ENCODE measurements at regions not wholly inside any gene's neighbourhood (a gene's known extent, or its start where the extent isn't known, plus 50 kb on each side); places are given as distances from the start of the nearest gene placed in this dataset.
"Not testable (repeated sequence)": the region's sequence is repeated elsewhere in the genome, so short reads cannot be mapped to it uniquely, and the experiment has no call there.

- no peak overlapping the region for H3K27ac ChIP-seq
- H3K27me3 ChIP-seq (replicated peaks), result no peaks in the 10 kb centered on the region
- no peak for TF ChIP-seq CTCF (IDR thresholded peaks at IDR 0.05; ENCODE audit: low read depth, low read length, missing control alignments)
- in situ Hi-C loops (cut with HindIII; ENCODE audit: low pct_ligation_motif_present, low sequenced_read_pairs), result no loop called here
- no peaks in the 10 kb centered on the region for H3K36me3 ChIP-seq (replicated peaks)
- H3K4me3 ChIP-seq (ENCODE audit: low read depth, low read length), result no peak overlapping the region
- DNase-seq, result no peak
These were observed 818.6 kb downstream of the EPHA4 start for GRCh38 chr2:220753486-220753885.

- in situ Hi-C loops (cut with HindIII; ENCODE audit: low pct_ligation_motif_present, low sequenced_read_pairs), result no loop called here
- no peak for TF ChIP-seq CTCF (IDR thresholded peaks at IDR 0.05; ENCODE audit: low read depth, low read length, missing control alignments)
- H3K4me3 ChIP-seq (ENCODE audit: low read depth, low read length), result no peak overlapping the region
- H3K36me3 ChIP-seq (replicated peaks), result no peaks in the 10 kb centered on the region
- no peak for DNase-seq
- no peaks in the 10 kb centered on the region for H3K27me3 ChIP-seq (replicated peaks)
- no peak overlapping the region for H3K27ac ChIP-seq
These were observed 815.5 kb downstream of the EPHA4 start for GRCh38 chr2:220756653-220757052.

- in situ Hi-C loops (cut with HindIII; ENCODE audit: low pct_ligation_motif_present, low sequenced_read_pairs); H3K4me3 ChIP-seq (ENCODE audit: low read depth, low read length); H3K36me3 ChIP-seq (replicated peaks); DNase-seq; H3K27me3 ChIP-seq (replicated peaks); H3K27ac ChIP-seq: not testable (repeated sequence)
These were observed 813.7 kb downstream of the EPHA4 start for GRCh38 chr2:220758376-220758775.

- H3K4me3 ChIP-seq (ENCODE audit: low read depth, low read length), result no peak overlapping the region
- no peak overlapping the region for H3K27ac ChIP-seq
- no peak for DNase-seq
- H3K27me3 ChIP-seq (replicated peaks), result no peaks in the 10 kb centered on the region
- TF ChIP-seq CTCF (IDR thresholded peaks at IDR 0.05; ENCODE audit: low read depth, low read length, missing control alignments), result no peak
- in situ Hi-C loops (cut with HindIII; ENCODE audit: low pct_ligation_motif_present, low sequenced_read_pairs), result no loop called here
- no peaks in the 10 kb centered on the region for H3K36me3 ChIP-seq (replicated peaks)
These were observed 807.9 kb downstream of the EPHA4 start for GRCh38 chr2:220764171-220764570.

- TF ChIP-seq CTCF (IDR thresholded peaks at IDR 0.05; ENCODE audit: low read depth, low read length, missing control alignments), result no peak
- Histone ChIP-seq H3K27ac (no peak overlapping the region), H3K4me3 (ENCODE audit: low read depth, low read length) (no peak overlapping the region), H3K27me3 (replicated peaks) (no peaks in the 10 kb centered on the region), H3K36me3 (replicated peaks) (no peaks in the 10 kb centered on the region)
- DNase-seq, result no peak
- in situ Hi-C loops (cut with HindIII; ENCODE audit: low pct_ligation_motif_present, low sequenced_read_pairs), result no loop called here
These were observed 804.4 kb downstream of the EPHA4 start for GRCh38 chr2:220767591-220768255.

- no peaks in the 10 kb centered on the region for H3K36me3 ChIP-seq (replicated peaks)
- in situ Hi-C loops (cut with HindIII; ENCODE audit: low pct_ligation_motif_present, low sequenced_read_pairs), result no loop called here
- no peaks in the 10 kb centered on the region for H3K27me3 ChIP-seq (replicated peaks)
- TF ChIP-seq CTCF (IDR thresholded peaks at IDR 0.05; ENCODE audit: low read depth, low read length, missing control alignments), result no peak
- DNase-seq, result no peak
- H3K4me3 ChIP-seq (ENCODE audit: low read depth, low read length), result no peak overlapping the region
- no peak overlapping the region for H3K27ac ChIP-seq
These were observed 796.1 kb downstream of the EPHA4 start for GRCh38 chr2:220775856-220776488.

GRCh38 chr2:220779076-220779475 is 793.0 kb downstream of the EPHA4 start:
- H3K27me3 ChIP-seq (replicated peaks); H3K27ac ChIP-seq; in situ Hi-C loops (cut with HindIII; ENCODE audit: low pct_ligation_motif_present, low sequenced_read_pairs); H3K36me3 ChIP-seq (replicated peaks); DNase-seq; H3K4me3 ChIP-seq (ENCODE audit: low read depth, low read length): not testable (repeated sequence)
